Lower leg skin (tissue), 3 donors: ENCODE measurements at regions not wholly inside any gene's neighbourhood (a gene's known extent, or its start where the extent isn't known, plus 50 kb on each side); places are given as distances from the start of the nearest gene placed in this dataset.

ENCODE experiments used
- POLR2A ChIP-seq, 2 donors: fragments of 450-650 bp; IDR thresholded peaks; one replicate each; pipeline ENCODE4 v1.6.1; 2016 to 2017; ENCODE audit warnings: antibody characterized with exemption in 2 of 2, mild to moderate bottlenecking in 1 of 2, moderate library complexity in 1 of 2
- TF ChIP-seq, protein P1 (sequence below), 3 donors: fragments of 450-650 bp; IDR thresholded peaks; one replicate each; pipeline ENCODE4 v1.5.1; 2016; ENCODE audit warnings: antibody characterized with exemption in 3 of 3, mild to moderate bottlenecking in 3 of 3, moderate library complexity in 2 of 3

DNA sequence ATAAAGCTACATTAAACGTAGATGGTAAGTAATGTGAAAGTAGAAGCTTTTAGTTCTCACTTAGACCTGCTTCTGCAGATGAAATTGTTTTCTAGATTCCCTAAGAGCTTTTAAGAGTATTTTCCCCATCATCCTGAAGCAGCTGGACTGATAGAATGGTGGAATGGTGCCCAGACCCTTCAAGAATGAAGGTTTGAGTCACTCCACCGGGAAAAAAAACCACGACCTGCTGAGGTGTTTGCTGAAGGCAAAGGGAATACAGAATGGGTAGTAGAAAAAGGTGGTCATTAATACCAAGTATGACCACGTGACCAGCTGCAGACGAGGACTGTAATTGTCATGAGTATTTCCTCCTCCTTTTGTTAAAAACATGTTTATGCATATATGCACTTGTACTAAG, 79.2 kb upstream of the PTPRZ1 start:
- TF ChIP-seq, protein P1, sequence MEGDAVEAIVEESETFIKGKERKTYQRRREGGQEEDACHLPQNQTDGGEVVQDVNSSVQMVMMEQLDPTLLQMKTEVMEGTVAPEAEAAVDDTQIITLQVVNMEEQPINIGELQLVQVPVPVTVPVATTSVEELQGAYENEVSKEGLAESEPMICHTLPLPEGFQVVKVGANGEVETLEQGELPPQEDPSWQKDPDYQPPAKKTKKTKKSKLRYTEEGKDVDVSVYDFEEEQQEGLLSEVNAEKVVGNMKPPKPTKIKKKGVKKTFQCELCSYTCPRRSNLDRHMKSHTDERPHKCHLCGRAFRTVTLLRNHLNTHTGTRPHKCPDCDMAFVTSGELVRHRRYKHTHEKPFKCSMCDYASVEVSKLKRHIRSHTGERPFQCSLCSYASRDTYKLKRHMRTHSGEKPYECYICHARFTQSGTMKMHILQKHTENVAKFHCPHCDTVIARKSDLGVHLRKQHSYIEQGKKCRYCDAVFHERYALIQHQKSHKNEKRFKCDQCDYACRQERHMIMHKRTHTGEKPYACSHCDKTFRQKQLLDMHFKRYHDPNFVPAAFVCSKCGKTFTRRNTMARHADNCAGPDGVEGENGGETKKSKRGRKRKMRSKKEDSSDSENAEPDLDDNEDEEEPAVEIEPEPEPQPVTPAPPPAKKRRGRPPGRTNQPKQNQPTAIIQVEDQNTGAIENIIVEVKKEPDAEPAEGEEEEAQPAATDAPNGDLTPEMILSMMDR (IDR thresholded peaks at IDR 0.05): no peak
- no peak for TF ChIP-seq POLR2A (IDR thresholded peaks at IDR 0.05)
